PC-3 (cell line): ENCODE measurements at regions not wholly inside any gene's neighbourhood (a gene's known extent, or its start where the extent isn't known, plus 50 kb on each side); places are given as distances from the start of the nearest gene placed in this dataset.

ENCODE experiments used
- CTCF ChIP-seq: fragments of 300-600 bp; sonication (generic); conservative IDR thresholded peaks from 2 replicates; pipeline ENCODE4 v1.5.1; 2017; ENCODE audit warnings: antibody characterized with exemption, low read depth, mild to moderate bottlenecking, low read length
- EZH2phosphoT487 ChIP-seq: fragments of 300-600 bp; sonication (generic); IDR thresholded peaks from 2 replicates; pipeline ENCODE4 v1.6.1; 2018; ENCODE audit warnings: mild to moderate bottlenecking, antibody characterized with exemption, low read length, borderline replicate concordance

- no peak for TF ChIP-seq CTCF
- TF ChIP-seq EZH2phosphoT487 = no peak
These were observed 431.9 kb downstream of the ELAVL2 start for GRCh38 chr9:23394189-23394588.
